SHP77 treated with DMSO at 0.1 percent for 48 hours (cell line): ENCODE measurements at regions not wholly inside any gene's neighbourhood (a gene's known extent, or its start where the extent isn't known, plus 50 kb on each side); places are given as distances from the start of the nearest gene placed in this dataset.
"Not testable (repeated sequence)": the region's sequence is repeated elsewhere in the genome, so short reads cannot be mapped to it uniquely, and the experiment has no call there.

Source experiments
- DNase-seq: peaks from one replicate; lab custom pipeline; 2025; lab: John Stamatoyannopoulos, UW

DNA sequence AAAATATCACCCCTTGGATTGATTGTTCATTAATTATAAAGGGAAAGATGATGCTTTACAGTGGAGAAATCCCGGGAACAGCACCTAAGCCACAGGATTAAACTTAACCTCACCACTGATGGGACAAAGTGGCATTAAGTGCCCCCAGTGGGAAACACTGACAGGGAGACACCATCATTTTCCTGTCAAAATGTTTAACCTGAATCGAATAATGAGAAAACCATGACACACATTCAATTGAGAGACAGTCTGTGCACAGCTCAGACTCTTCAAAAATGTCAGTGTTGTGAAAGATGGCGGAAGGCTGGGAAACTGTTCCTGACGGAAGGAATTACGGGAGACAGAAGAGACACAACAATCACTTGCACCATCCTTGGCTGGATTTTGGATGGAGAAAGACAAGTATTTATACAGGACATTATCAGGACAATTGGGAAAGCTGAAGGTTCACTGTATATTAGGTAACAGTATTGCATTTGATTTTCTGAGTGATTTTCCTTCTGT lies 111.8 kb upstream of the ASB18 start:
- no peak for DNase-seq

- DNase-seq = peak; percentile 7
Observed at GRCh38 chr2:236376566-236377244, 112.5 kb upstream of the ASB18 start.

DNA sequence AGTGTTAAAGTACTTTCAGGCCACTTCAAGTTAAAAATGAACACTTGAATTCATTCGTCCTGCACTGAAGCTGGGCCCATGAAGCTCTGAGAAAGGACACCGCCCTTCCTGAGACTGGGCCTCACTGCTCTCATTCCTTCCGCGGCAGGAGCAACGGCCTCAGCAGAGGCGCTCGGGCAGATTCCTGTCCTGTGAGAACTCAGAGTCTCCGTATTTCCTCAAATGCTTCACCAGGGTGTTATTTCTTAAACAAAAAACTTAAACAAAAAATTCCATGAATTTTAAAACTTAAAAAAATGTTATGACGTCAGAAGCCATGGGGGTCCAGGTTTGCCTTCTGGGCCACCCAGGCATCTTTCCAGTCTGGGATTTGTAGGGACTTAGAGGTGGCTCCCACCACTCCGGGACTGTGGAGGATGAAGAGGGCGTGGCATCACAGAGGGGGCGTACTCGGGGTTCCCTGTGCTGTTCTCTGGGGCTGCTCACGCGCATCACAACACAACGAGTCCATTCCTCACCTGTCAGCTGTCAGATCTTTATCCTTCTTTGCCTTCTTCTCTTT lies 115.9 kb upstream of the ASB18 start:
- no peak for DNase-seq

DNA sequence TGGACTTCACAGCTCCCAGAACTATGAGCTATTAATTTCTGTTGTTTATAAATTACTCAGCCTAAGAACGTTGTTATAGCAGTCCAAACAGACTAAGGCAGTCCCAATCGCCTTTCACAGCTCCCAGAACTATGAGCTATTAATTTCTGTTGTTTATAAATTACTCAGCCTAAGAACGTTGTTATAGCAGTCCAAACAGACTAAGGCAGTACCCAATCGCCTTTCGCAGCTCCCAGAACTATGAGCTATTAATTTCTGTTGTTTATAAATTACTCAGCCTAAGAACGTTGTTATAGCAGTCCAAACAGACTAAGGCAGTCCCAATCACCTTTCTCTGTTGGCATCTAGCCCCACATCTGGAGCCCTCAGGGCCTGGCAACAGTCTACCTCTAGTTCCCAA lies 117.0 kb upstream of the ASB18 start:
- DNase-seq = not testable (repeated sequence)

- DNase-seq = not testable (repeated sequence)
Observed at GRCh38 chr2:236389284-236390216, 125.3 kb upstream of the ASB18 start.

DNA sequence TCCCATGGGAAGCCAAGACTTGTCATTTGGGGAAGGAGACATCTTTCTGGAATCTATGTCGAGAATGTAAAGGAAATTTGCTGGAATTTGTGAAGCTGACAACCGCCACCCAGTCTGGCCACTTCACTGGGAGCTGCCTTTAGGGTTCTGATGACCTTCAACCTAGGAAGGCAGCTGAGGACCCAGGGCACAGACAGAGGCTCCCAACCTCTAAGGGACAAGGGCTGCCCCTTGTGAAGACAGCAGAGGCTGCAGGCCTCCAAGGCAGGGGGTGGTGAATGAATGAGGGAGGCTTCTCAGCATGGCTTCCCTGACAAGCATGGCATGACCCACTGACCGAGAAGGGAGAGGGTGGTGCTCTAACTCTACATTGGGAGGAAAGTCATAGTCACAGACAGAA lies 128.9 kb upstream of the ASB18 start:
- no peak for DNase-seq

GRCh38 chr2:236393581-236393980 lies 129.4 kb upstream of the ASB18 start:
- DNase-seq = no peak

DNA sequence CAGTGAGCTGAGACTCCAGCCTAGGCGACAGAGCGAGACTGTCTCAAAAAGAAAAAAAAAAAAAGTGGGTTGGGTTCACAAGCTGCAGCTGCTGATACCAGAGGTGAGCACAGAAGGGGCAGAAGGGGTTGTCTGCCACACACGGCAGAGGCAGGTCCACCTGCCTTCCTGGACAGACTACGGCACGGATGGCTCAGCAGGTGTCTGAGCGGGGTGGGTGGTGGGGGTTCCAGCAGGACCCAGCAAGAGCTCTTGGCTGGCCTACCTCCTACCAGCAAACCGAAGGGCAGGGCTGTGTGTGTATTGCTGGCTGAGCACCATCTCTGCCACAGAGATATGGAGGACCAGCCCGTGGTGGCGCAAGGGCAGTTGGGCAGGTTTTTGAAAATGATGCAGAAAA lies 130.4 kb upstream of the ASB18 start:
- no peak for DNase-seq

GRCh38 chr2:236395067-236395466 lies 130.9 kb upstream of the ASB18 start:
- no peak for DNase-seq

GRCh38 chr2:236396818-236397350 lies 132.7 kb upstream of the ASB18 start:
- DNase-seq = no peak

GRCh38 chr2:236397681-236398080 lies 133.5 kb upstream of the ASB18 start:
- DNase-seq = no peak

- DNase-seq = no peak
Observed at GRCh38 chr2:236399409-236399808, 135.2 kb upstream of the ASB18 start.

- DNase-seq = no peak
Observed at GRCh38 chr2:236400046-236400574, 135.9 kb upstream of the ASB18 start.

GRCh38 chr2:236400594-236401360 lies 136.6 kb upstream of the ASB18 start:
- no peak for DNase-seq

DNA sequence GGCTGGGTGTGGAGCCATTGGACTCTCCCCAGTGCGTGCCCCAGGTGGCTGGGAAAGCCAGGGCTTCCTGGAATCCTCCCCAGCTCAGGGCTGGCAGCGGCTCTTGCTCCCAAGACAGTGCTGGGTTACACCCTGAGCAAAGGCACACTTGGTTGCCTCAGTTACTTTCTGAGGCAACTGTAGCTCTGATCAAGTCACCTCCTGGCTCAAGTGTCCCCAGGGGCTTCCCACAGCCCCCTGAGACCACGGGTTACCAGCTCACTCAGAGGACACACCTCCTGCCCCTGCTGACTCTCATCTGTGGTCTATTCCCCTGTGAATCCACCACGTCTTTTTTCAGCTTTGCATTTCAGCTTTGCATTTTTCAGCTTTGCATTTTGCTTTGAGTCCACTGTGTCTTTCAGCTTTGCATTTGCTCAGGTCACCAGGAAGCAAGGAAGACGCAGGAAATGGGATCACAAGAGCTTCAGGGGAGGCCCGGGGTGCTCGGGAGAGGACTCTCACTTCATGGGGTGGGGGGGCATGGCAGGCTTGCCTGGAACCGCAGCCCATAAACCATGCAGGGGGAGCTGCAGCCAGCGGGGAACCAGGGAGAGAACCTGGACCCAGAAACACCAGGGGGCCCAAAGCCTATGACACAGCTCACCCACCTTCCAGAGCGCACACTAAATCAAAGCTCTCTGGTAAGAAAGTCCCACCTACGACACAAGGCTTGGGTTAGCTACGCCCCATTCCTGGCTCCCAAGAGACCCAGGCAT lies 138.0 kb upstream of the ASB18 start:
- DNase-seq = no peak

GRCh38 chr2:236403125-236403524 lies 138.9 kb upstream of the ASB18 start:
- DNase-seq = no peak

DNA sequence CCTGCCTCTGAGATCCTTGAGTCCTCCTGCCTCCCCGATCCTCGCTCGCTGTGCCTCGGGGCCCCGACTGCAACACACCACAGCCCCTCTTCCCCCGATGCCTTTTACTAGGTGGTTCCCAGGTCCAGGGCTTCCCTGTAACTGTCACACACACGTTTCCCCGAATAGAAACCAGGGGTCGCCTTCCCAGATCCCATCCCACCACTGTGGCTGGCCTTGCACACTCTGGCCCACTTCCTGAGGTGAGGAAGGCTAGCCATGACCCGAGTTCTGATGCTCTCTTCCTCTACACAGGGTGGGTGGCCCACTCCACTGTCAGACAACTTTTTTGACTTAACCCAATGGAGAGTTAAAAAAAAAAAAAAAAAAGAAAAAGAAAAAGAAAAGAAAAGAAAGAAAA lies 139.6 kb upstream of the ASB18 start:
- DNase-seq = no peak

- DNase-seq = no peak
Observed at GRCh38 chr2:236404346-236404745, 140.1 kb upstream of the ASB18 start.

GRCh38 chr2:236405357-236405756 lies 141.2 kb upstream of the ASB18 start:
- no peak for DNase-seq

GRCh38 chr2:236408090-236408489 lies 143.9 kb upstream of the ASB18 start:
- no peak for DNase-seq

DNA sequence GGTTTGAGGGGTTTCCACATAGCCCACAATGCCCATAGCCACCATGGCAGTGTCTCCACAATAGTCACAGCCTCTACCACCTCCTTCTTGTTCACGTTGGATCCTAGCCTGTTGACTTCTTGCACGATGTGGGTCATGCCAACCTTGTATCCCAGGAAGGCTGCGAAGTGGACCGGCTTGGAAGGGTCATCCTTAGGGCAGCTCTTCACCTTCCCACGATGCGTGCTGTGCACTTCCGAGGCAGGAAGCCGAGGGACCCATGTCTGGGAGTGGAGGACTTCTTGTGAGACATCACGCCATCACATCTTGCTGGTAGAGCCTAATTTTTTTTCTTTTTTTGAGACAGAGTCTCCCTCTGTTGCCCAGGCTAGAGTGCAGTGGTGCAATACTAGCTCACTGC lies 144.6 kb upstream of the ASB18 start:
- no peak for DNase-seq
